A673 (cell line): ENCODE measurements at regions not wholly inside any gene's neighbourhood (a gene's known extent, or its start where the extent isn't known, plus 50 kb on each side); places are given as distances from the start of the nearest gene placed in this dataset.

Experiments
- CTCF ChIP-seq: fragments of 300-800, 200-600 bp; sonication (generic); conservative IDR thresholded peaks from 2 replicates; pipeline ENCODE4 v1.5.1; 2017; ENCODE audit warnings: low read depth, mild to moderate bottlenecking, antibody characterized with exemption, low read length, moderate library complexity, mixed read lengths
- EZH2 ChIP-seq: fragments of 200-600 bp; sonication (generic); IDR thresholded peaks from 2 replicates; pipeline ENCODE4 v1.6.1; 2017; ENCODE audit warnings: borderline replicate concordance, low read depth, mild to moderate bottlenecking, mixed read lengths, antibody characterized with exemption, low read length; ENCODE audit not compliant: poor library complexity, severe bottlenecking

GRCh38 chr7:42494199-42494710 is 257.2 kb upstream of the GLI3 start:
- TF ChIP-seq CTCF (no peak), EZH2 (no peak)
